B cell (primary cell): ENCODE measurements at regions not wholly inside any gene's neighbourhood (a gene's known extent, or its start where the extent isn't known, plus 50 kb on each side); places are given as distances from the start of the nearest gene placed in this dataset.
A peak's percentile ranks its signal among the peaks of the same experiment; 100 is the strongest.

ENCODE experiments used
- ATAC-seq: fragments of 200-7000 bp; cut with Tn5 transposase; one replicate; pipeline ENCODE4 v1.10.0; 2021; ENCODE audit warnings: low read depth, mild to moderate bottlenecking, moderate number of reproducible peaks, moderate library complexity
- CTCF ChIA-PET: fragments of 350-600 bp; sonication (Branson Sonifier 250); formaldehyde crosslinking; loops from one replicate; lab custom pipeline; 2021; ENCODE audit warnings: antibody characterized with exemption, inconsistent platforms; lab: Charles Lee
- POLR2A ChIA-PET: fragments of 350-600 bp; sonication (Branson Sonifier 250); formaldehyde crosslinking; loops from one replicate; lab custom pipeline; 2021; ENCODE audit warnings: antibody characterized with exemption; lab: Charles Lee
- DNase-seq: peaks from one replicate; pipeline ENCODE4 v3.0.0; 2013
- H2AFZ ChIP-seq: 2 replicates; pipeline ENCODE4 v1.6.1; 2012; ENCODE audit warnings: mild to moderate bottlenecking, low read depth, low read length; ENCODE audit not compliant: insufficient read depth, poor library complexity, severe bottlenecking
- H3K27ac ChIP-seq, 2 donors: 1 replicate in 1 of 2; 2 replicates in 1 of 2; pipeline ENCODE4 v1.5.1; 2012 to 2013; ENCODE audit warnings: low read length in 2 of 2, mild to moderate bottlenecking in 2 of 2, moderate library complexity in 1 of 2
- H3K27me3 ChIP-seq, 4 experiments: fragments of 200-600 bp in 1 of 4; sonication (generic) in 1 of 4; replicated peaks in 1 of 4; 1 replicate in 2 of 4; 2 replicates in 2 of 4; pipeline versions ENCODE4 v1.6.1 to v1.7.0; 2013 to 2016; ENCODE audit warnings: low read length in 3 of 4, mild to moderate bottlenecking in 2 of 4, mixed read lengths in 1 of 4, moderate library complexity in 1 of 4; ENCODE audit not compliant: insufficient read depth in 4 of 4, control insufficient read depth in 3 of 4; ENCODE audit errors: control extremely low read depth in 1 of 4
- H3K36me3 ChIP-seq, 2 experiments: replicated peaks in 1 of 2; 1 replicate in 1 of 2; 2 replicates in 1 of 2; pipeline versions ENCODE4 v1.6.1 to v1.7.1; 2013; ENCODE audit warnings: low read length in 1 of 2; ENCODE audit not compliant: insufficient read depth in 2 of 2, control insufficient read depth in 1 of 2; ENCODE audit errors: control extremely low read depth in 1 of 2, extremely low read depth in 1 of 2
- H3K4me1 ChIP-seq, 2 donors: fragments of 200-600 bp in 1 of 2; sonication (generic) in 1 of 2; 1 replicate in 1 of 2; 2 replicates in 1 of 2; pipeline versions ENCODE4 v1.5.1 to v1.6.1; 2013 to 2017; ENCODE audit warnings: low read length in 2 of 2; ENCODE audit not compliant: control insufficient read depth in 2 of 2, insufficient read depth in 2 of 2
- H3K4me2 ChIP-seq: replicated peaks from 2 replicates; pipeline ENCODE3; 2012; ENCODE audit warnings: mild to moderate bottlenecking, low read depth, low read length; ENCODE audit not compliant: poor library complexity, severe bottlenecking
- H3K4me3 ChIP-seq, 5 experiments: fragments of 200-600 bp in 1 of 5; sonication (generic) in 1 of 5; 1 replicate in 3 of 5; 2 replicates in 2 of 5; pipeline versions ENCODE4 v1.5.1 to v1.7.0; 2011 to 2016; ENCODE audit warnings: low read length in 4 of 5, mild to moderate bottlenecking in 4 of 5, low read depth in 2 of 5, control low read depth in 1 of 5, moderate library complexity in 1 of 5; ENCODE audit not compliant: insufficient read depth in 1 of 5; ENCODE audit errors: control extremely low read depth in 1 of 5, extremely low read depth in 1 of 5
- H3K79me2 ChIP-seq: fragments of 200-600 bp; sonication (generic); one replicate; pipeline ENCODE4 v1.6.0; 2016; ENCODE audit warnings: low read length; ENCODE audit not compliant: control insufficient read depth, insufficient read depth
- H3K9ac ChIP-seq: fragments of 200-600 bp; sonication (generic); 2 replicates; pipeline ENCODE4 v1.6.1; 2017; ENCODE audit warnings: mild to moderate bottlenecking, low read length, moderate library complexity
- H3K9me3 ChIP-seq, 3 donors: one replicate each; pipeline versions ENCODE4 v1.6.1 to v1.7.1; 2013; ENCODE audit warnings: low read length in 2 of 3; ENCODE audit not compliant: control insufficient read depth in 2 of 3, insufficient read depth in 1 of 3; ENCODE audit errors: control extremely low read depth in 1 of 3
- H4K20me1 ChIP-seq: 2 replicates; pipeline ENCODE4 v1.6.0; 2012; ENCODE audit warnings: mild to moderate bottlenecking, low read length; ENCODE audit not compliant: insufficient read depth, control insufficient read depth, poor library complexity, severe bottlenecking
- H3K27ac Mint-ChIP-seq: one replicate; pipeline ENCODE4 v1.8.0; 2021; ENCODE audit warnings: mixed read lengths
- H3K27me3 Mint-ChIP-seq: one replicate; pipeline ENCODE4 v1.8.0; 2021; ENCODE audit warnings: mixed read lengths
- H3K4me1 Mint-ChIP-seq: one replicate; pipeline ENCODE4 v1.8.0; 2021; ENCODE audit warnings: mixed read lengths
- H3K4me3 Mint-ChIP-seq: one replicate; pipeline ENCODE4 v1.8.0; 2021; ENCODE audit warnings: mixed read lengths
- H3K9me3 Mint-ChIP-seq: one replicate; pipeline ENCODE4 v1.8.0; 2022; ENCODE audit warnings: mixed read lengths; ENCODE audit not compliant: insufficient read depth
- EZH2 ChIP-seq: IDR thresholded peaks from 2 replicates; pipeline ENCODE4 v1.6.1; 2012; ENCODE audit warnings: borderline replicate concordance, low read depth, mild to moderate bottlenecking, moderate library complexity, low read length; ENCODE audit not compliant: insufficient read depth, poor library complexity, severe bottlenecking
- WGBS: methylation state at CpG from one replicate; pipeline ENCODE4 v1.1.5; 2013; ENCODE audit warnings: missing lambda C conversion rate; ENCODE audit not compliant: insufficient coverage; 5-methylcytosine and 5-hydroxymethylcytosine counted together
- intact Hi-C: fragments of 100-400 bp; cut with micrococcal nuclease; formaldehyde crosslinking; loops from one replicate; pipeline ENCODE4 v1.10.0; 2022
- TF ChIP-seq, protein P1 (sequence below): fragments of 200-600 bp; IDR thresholded peaks from one replicate; pipeline ENCODE4 v1.8.0; 2022; ENCODE audit warnings: antibody characterized with exemption, mild to moderate bottlenecking

DNA sequence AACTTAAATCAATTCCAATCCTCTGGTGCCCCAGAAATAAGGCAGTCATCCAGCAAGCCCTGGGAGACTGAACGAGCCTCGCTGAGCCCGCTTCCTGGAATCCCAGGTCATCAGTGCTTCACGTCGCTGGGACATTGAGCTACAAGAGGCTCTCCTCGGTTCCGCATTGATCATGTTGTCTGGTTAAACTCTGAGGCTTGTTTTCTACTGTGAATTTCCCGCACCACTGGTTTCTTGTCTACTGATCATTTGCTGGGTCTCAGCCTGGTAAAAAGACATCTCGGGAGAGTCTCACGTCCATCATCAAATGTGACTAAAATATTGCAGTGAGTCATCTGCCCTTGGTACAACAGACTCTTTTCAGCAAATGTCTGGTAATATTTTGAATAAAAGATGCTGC is 569.2 kb downstream of the QKI start:
- Mint-ChIP-seq H3K4me1 (peaks cover 19% of the 10 kb centered on the region), H3K4me3 (no peak overlapping the region), H3K27ac (no peak overlapping the region), H3K9me3 (no peaks in the 10 kb centered on the region), H3K27me3 (peaks cover 13% of the 10 kb centered on the region)
- intact Hi-C loops, result no loop called here
- Histone ChIP-seq H3K9me3 (peaks cover 0 to 3% (median 0%) of the 10 kb centered on the region in 3 donors), H3K27ac (no peak overlapping the region), H4K20me1 (no peaks in the 10 kb centered on the region), H3K4me1 (peaks cover 12 to 13% of the 10 kb centered on the region in 2 donors), H3K79me2 (no peaks in the 10 kb centered on the region), H3K4me2 (no peak overlapping the region), H3K36me3 (no peaks in the 10 kb centered on the region), H2AFZ (no peak overlapping the region), H3K4me3 (no peak overlapping the region), H3K9ac (peak overlapping the region; percentile 23), H3K27me3 (no peaks in the 10 kb centered on the region)
- ChIA-PET POLR2A (no interaction called here), CTCF (no interaction called here)
- DNase-seq (no peak), ATAC-seq (no peak)
- TF ChIP-seq EZH2, result no peak
- TF ChIP-seq, protein P1, sequence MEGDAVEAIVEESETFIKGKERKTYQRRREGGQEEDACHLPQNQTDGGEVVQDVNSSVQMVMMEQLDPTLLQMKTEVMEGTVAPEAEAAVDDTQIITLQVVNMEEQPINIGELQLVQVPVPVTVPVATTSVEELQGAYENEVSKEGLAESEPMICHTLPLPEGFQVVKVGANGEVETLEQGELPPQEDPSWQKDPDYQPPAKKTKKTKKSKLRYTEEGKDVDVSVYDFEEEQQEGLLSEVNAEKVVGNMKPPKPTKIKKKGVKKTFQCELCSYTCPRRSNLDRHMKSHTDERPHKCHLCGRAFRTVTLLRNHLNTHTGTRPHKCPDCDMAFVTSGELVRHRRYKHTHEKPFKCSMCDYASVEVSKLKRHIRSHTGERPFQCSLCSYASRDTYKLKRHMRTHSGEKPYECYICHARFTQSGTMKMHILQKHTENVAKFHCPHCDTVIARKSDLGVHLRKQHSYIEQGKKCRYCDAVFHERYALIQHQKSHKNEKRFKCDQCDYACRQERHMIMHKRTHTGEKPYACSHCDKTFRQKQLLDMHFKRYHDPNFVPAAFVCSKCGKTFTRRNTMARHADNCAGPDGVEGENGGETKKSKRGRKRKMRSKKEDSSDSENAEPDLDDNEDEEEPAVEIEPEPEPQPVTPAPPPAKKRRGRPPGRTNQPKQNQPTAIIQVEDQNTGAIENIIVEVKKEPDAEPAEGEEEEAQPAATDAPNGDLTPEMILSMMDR, result no peak
- 94% methylated on average over 9 of the region's 10 CpGs for WGBS

GRCh38 chr6:163974322-163974721 is 559.8 kb downstream of the QKI start:
- Histone ChIP-seq H3K4me1 (no peaks in the 10 kb centered on the region), H2AFZ (no peak overlapping the region), H3K9ac (no peak overlapping the region), H4K20me1 (no peaks in the 10 kb centered on the region), H3K27ac (no peak overlapping the region), H3K4me3 (no peak overlapping the region), H3K79me2 (no peaks in the 10 kb centered on the region), H3K36me3 (no peaks in the 10 kb centered on the region), H3K27me3 (no peaks in the 10 kb centered on the region), H3K4me2 (no peak overlapping the region), H3K9me3 (peaks cover 0 to 2% (median 0%) of the 10 kb centered on the region in 3 donors)
- ChIA-PET POLR2A (no interaction called here), CTCF (no interaction called here)
- WGBS, result no CpG with 5 or more reads among the region's 2 CpGs
- no peak overlapping the region for H3K27ac Mint-ChIP-seq
- ATAC-seq (no peak), DNase-seq (no peak)
- TF ChIP-seq, protein P1, result no peak
- no peak for TF ChIP-seq EZH2
- H3K4me1 Mint-ChIP-seq, result no peaks in the 10 kb centered on the region
- intact Hi-C loops, result no loop called here
- peaks cover 3% of the 10 kb centered on the region for H3K27me3 Mint-ChIP-seq
- H3K4me3 Mint-ChIP-seq, result no peak overlapping the region
- H3K9me3 Mint-ChIP-seq, result no peaks in the 10 kb centered on the region
